H7 (cell line): ENCODE measurements at regions not wholly inside any gene's neighbourhood (a gene's known extent, or its start where the extent isn't known, plus 50 kb on each side); places are given as distances from the start of the nearest gene placed in this dataset.

Source experiments
- DNase-seq: peaks from one replicate; pipeline ENCODE4 v3.0.0; 2012
- H3K27me3 ChIP-seq: 2 replicates; pipeline ENCODE4 v1.6.0; 2011; ENCODE audit warnings: mild to moderate bottlenecking, low read length; ENCODE audit not compliant: control insufficient read depth, insufficient read depth
- H3K36me3 ChIP-seq: replicated peaks from 2 replicates; pipeline ENCODE4 v1.5.1; 2011; ENCODE audit warnings: low read length; ENCODE audit not compliant: control insufficient read depth, insufficient read depth
- H3K4me3 ChIP-seq: 2 replicates; pipeline ENCODE4 v1.5.1; 2011; ENCODE audit warnings: low read depth, mild to moderate bottlenecking, control low read depth, low read length, moderate library complexity; ENCODE audit not compliant: insufficient read depth

GRCh38 chr20:21016751-21017150 lies 89.4 kb downstream of the LINC00237 start:
- H3K27me3 ChIP-seq = no peaks in the 10 kb centered on the region
- no peak for DNase-seq

GRCh38 chr20:21014528-21014927 lies 91.6 kb downstream of the LINC00237 start:
- no peak for DNase-seq
- Histone ChIP-seq H3K36me3 (no peaks in the 10 kb centered on the region), H3K27me3 (no peaks in the 10 kb centered on the region), H3K4me3 (no peak overlapping the region)

More at GRCh38 chr20:21016751-21017150, 89.4 kb downstream of the LINC00237 start:
- no peaks in the 10 kb centered on the region for H3K36me3 ChIP-seq
- H3K4me3 ChIP-seq = no peak overlapping the region

GRCh38 chr20:21008951-21009350 lies 97.2 kb downstream of the LINC00237 start:
- Histone ChIP-seq H3K36me3 (no peaks in the 10 kb centered on the region), H3K27me3 (no peaks in the 10 kb centered on the region), H3K4me3 (no peak overlapping the region)
- no peak for DNase-seq

GRCh38 chr20:21006611-21007010 lies 99.5 kb downstream of the LINC00237 start:
- Histone ChIP-seq H3K27me3 (no peaks in the 10 kb centered on the region), H3K36me3 (no peaks in the 10 kb centered on the region), H3K4me3 (no peak overlapping the region)
- no peak for DNase-seq

GRCh38 chr20:21004386-21005076 lies 101.6 kb downstream of the LINC00237 start:
- Histone ChIP-seq H3K4me3 (no peak overlapping the region), H3K36me3 (no peaks in the 10 kb centered on the region), H3K27me3 (no peaks in the 10 kb centered on the region)
- no peak for DNase-seq

- no peak for DNase-seq
- no peaks in the 10 kb centered on the region for H3K27me3 ChIP-seq
- no peaks in the 10 kb centered on the region for H3K36me3 ChIP-seq
- no peak overlapping the region for H3K4me3 ChIP-seq
Observed at GRCh38 chr20:21003902-21004301, 102.3 kb downstream of the LINC00237 start.

- Histone ChIP-seq H3K36me3 (no peaks in the 10 kb centered on the region), H3K27me3 (no peaks in the 10 kb centered on the region)
- no peak for DNase-seq
Observed at GRCh38 chr20:21002486-21002885, 103.7 kb downstream of the LINC00237 start.

GRCh38 chr20:20993372-20993771 lies 112.8 kb downstream of the LINC00237 start:
- no peak for DNase-seq
- Histone ChIP-seq H3K36me3 (no peaks in the 10 kb centered on the region), H3K27me3 (no peaks in the 10 kb centered on the region), H3K4me3 (no peak overlapping the region)

More at GRCh38 chr20:21002486-21002885, 103.7 kb downstream of the LINC00237 start:
- no peak overlapping the region for H3K4me3 ChIP-seq

- H3K36me3 ChIP-seq = no peaks in the 10 kb centered on the region
- H3K27me3 ChIP-seq = no peaks in the 10 kb centered on the region
- H3K4me3 ChIP-seq = no peak overlapping the region
- DNase-seq = no peak
Observed at GRCh38 chr20:20992686-20993360, 113.3 kb downstream of the LINC00237 start.

GRCh38 chr20:20992277-20992676 lies 113.9 kb downstream of the LINC00237 start:
- no peak overlapping the region for H3K4me3 ChIP-seq
- H3K27me3 ChIP-seq = no peaks in the 10 kb centered on the region
- no peak for DNase-seq

GRCh38 chr20:20989081-20989480 lies 117.1 kb downstream of the LINC00237 start:
- no peak for DNase-seq
- H3K4me3 ChIP-seq = no peak overlapping the region
- H3K36me3 ChIP-seq = no peaks in the 10 kb centered on the region
- no peaks in the 10 kb centered on the region for H3K27me3 ChIP-seq

More at GRCh38 chr20:20992277-20992676, 113.9 kb downstream of the LINC00237 start:
- H3K36me3 ChIP-seq = no peaks in the 10 kb centered on the region

GRCh38 chr20:20979934-20980333 lies 126.2 kb downstream of the LINC00237 start:
- Histone ChIP-seq H3K4me3 (no peak overlapping the region), H3K27me3 (no peaks in the 10 kb centered on the region), H3K36me3 (no peaks in the 10 kb centered on the region)
- DNase-seq = no peak

- no peaks in the 10 kb centered on the region for H3K36me3 ChIP-seq
- no peak overlapping the region for H3K4me3 ChIP-seq
- no peak for DNase-seq
- no peaks in the 10 kb centered on the region for H3K27me3 ChIP-seq
Observed at GRCh38 chr20:20977786-20978185, 128.4 kb downstream of the LINC00237 start.

- Histone ChIP-seq H3K27me3 (no peaks in the 10 kb centered on the region), H3K4me3 (no peak overlapping the region)
- no peak for DNase-seq
Observed at GRCh38 chr20:20972490-20972889, 133.7 kb downstream of the LINC00237 start.

GRCh38 chr20:20971810-20972209 lies 134.3 kb downstream of the LINC00237 start:
- no peak for DNase-seq
- Histone ChIP-seq H3K4me3 (no peak overlapping the region), H3K27me3 (no peaks in the 10 kb centered on the region), H3K36me3 (no peaks in the 10 kb centered on the region)

More at GRCh38 chr20:20972490-20972889, 133.7 kb downstream of the LINC00237 start:
- H3K36me3 ChIP-seq = no peaks in the 10 kb centered on the region
